ENCODE measurements at regions not wholly inside any gene's neighbourhood (a gene's known extent, or its start where the extent isn't known, plus 50 kb on each side); places are given as distances from the start of the nearest gene placed in this dataset.

DNA sequence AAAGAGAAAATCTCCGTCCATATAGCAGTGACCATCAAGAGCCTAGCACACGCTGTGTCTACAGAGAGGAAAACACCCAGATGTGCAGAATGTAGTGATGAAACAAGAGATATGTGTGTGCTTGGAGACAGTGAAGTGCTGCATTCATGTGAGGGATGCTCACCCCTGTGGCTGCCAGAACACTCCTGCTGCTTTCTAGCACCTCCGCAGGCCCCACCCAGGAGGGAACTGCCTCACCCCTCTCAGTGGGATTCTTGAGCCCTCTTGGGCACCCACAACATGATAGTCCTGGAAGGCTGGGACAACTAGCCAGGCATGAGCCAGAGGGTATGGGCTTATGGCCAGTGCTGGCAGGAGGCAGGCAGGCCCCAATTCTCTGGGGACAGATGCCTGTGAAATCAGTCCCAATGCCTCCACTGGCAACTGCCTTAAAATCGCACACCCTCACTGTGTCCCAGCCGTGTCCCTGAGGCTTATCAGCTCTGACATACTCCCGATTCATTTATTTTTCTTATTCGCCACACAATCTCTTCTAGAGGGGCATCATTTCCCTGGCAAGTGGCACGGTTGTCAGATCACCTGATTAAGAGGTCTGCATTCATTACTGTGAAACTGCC lies 73.2 kb upstream of the FSTL4 start:
- ChIA-PET CTCF (no interaction called here), POLR2A (no interaction called here)
- H3K27ac Mint-ChIP-seq, result no peak overlapping the region
- H3K9me3 Mint-ChIP-seq, result no peaks in the 10 kb centered on the region
- DNase-seq, result no peak
- H3K4me3 Mint-ChIP-seq, result no peak overlapping the region
- peaks cover 8% of the 10 kb centered on the region for H3K4me1 Mint-ChIP-seq
- peaks cover 13% of the 10 kb centered on the region for H3K27me3 Mint-ChIP-seq
- H3K36me3 Mint-ChIP-seq (ENCODE audit: low read depth), result no peaks in the 10 kb centered on the region

GRCh38 chr5:133683646-133684596 lies 71.6 kb upstream of the FSTL4 start:
- H3K4me1 Mint-ChIP-seq, result peaks cover 5% of the 10 kb centered on the region

DNA sequence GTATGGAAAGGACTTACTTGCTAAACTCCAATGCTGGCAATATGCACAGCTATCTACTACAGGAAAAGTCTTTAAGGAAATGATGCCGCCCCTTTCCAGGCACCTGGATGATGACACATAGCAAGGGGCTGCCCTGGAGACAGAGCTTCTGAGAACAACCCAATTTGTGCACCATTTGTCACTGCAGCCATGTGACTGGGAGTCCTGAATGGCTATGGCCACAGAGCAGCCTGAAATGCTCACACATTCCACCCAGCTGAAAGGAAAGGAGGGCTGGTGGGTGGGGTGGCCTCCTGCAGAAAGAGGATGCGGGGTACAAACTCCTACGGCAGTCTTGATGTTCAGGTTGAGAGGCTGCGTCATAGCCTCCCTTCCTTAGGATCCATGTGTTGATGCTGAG lies 70.1 kb upstream of the FSTL4 start:
- ChIA-PET CTCF (no interaction called here), POLR2A (no interaction called here)
- Mint-ChIP-seq H3K4me1 (peaks cover 4% of the 10 kb centered on the region), H3K4me3 (no peak overlapping the region), H3K9me3 (no peaks in the 10 kb centered on the region), H3K27me3 (peaks cover 12% of the 10 kb centered on the region), H3K36me3 (ENCODE audit: low read depth) (no peaks in the 10 kb centered on the region), H3K27ac (no peak overlapping the region)
- DNase-seq, result no peak

More at GRCh38 chr5:133683646-133684596, 71.6 kb upstream of the FSTL4 start:
- POLR2A ChIA-PET, result no interaction called here
- no peaks in the 10 kb centered on the region for H3K9me3 Mint-ChIP-seq
- CTCF ChIA-PET, result no interaction called here
- DNase-seq, result no peak
- no peak overlapping the region for H3K4me3 Mint-ChIP-seq
- H3K36me3 Mint-ChIP-seq (ENCODE audit: low read depth), result no peaks in the 10 kb centered on the region
- H3K27ac Mint-ChIP-seq, result no peak overlapping the region
- H3K27me3 Mint-ChIP-seq, result peaks cover 5% of the 10 kb centered on the region

GRCh38 chr5:133681896-133682295 lies 69.6 kb upstream of the FSTL4 start:
- no peak overlapping the region for H3K27ac Mint-ChIP-seq
- peaks cover 4% of the 10 kb centered on the region for H3K4me1 Mint-ChIP-seq
- no peaks in the 10 kb centered on the region for H3K9me3 Mint-ChIP-seq
- H3K27me3 Mint-ChIP-seq, result peaks cover 9% of the 10 kb centered on the region
- CTCF ChIA-PET, result no interaction called here
- no peak for DNase-seq
- H3K4me3 Mint-ChIP-seq, result no peak overlapping the region
- POLR2A ChIA-PET, result no interaction called here
- H3K36me3 Mint-ChIP-seq (ENCODE audit: low read depth), result no peaks in the 10 kb centered on the region

GRCh38 chr5:133680830-133681565 lies 68.7 kb upstream of the FSTL4 start:
- Mint-ChIP-seq H3K27ac (no peak overlapping the region), H3K9me3 (no peaks in the 10 kb centered on the region), H3K4me1 (peaks cover 4% of the 10 kb centered on the region), H3K27me3 (peaks cover 7% of the 10 kb centered on the region), H3K4me3 (no peak overlapping the region), H3K36me3 (ENCODE audit: low read depth) (no peaks in the 10 kb centered on the region)
- ChIA-PET CTCF (no interaction called here), POLR2A (no interaction called here)
- no peak for DNase-seq

DNA sequence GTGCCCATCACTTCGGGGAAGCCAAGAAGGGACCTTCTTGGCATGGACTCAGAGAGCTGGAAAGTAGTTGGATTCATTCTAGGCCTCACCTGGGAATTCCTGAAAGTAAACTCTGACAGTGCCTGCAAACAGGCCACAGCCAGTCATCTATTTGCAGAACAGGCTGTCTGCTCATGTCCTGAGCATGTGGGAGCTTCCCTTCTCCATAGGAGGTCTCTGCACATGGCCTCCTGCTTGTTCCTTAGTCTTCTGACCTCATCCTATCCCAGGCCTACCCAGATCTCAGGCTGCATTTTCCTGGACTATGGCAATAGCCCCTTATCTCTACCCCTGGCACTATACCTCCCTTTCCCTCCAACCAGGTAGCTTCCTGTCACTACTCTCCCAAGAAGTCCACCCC lies 67.2 kb upstream of the FSTL4 start:
- no peak overlapping the region for H3K4me3 Mint-ChIP-seq
- H3K9me3 Mint-ChIP-seq, result no peaks in the 10 kb centered on the region
- peaks cover 4% of the 10 kb centered on the region for H3K4me1 Mint-ChIP-seq
- ChIA-PET CTCF (no interaction called here), POLR2A (no interaction called here)
- no peak for DNase-seq
- H3K27ac Mint-ChIP-seq, result no peak overlapping the region
- H3K36me3 Mint-ChIP-seq (ENCODE audit: low read depth), result no peaks in the 10 kb centered on the region
- H3K27me3 Mint-ChIP-seq, result peaks cover 16% of the 10 kb centered on the region

GRCh38 chr5:133675376-133676154 lies 63.2 kb upstream of the FSTL4 start:
- no peak overlapping the region for H3K4me3 Mint-ChIP-seq
- H3K9me3 Mint-ChIP-seq, result no peaks in the 10 kb centered on the region
- H3K27me3 Mint-ChIP-seq, result peaks cover 36% of the 10 kb centered on the region
- H3K27ac Mint-ChIP-seq, result no peak overlapping the region
- ChIA-PET POLR2A (no interaction called here), CTCF (no interaction called here)
- no peaks in the 10 kb centered on the region for H3K36me3 Mint-ChIP-seq (ENCODE audit: low read depth)
- peak; percentile 6 for DNase-seq
- no peaks in the 10 kb centered on the region for H3K4me1 Mint-ChIP-seq

DNA sequence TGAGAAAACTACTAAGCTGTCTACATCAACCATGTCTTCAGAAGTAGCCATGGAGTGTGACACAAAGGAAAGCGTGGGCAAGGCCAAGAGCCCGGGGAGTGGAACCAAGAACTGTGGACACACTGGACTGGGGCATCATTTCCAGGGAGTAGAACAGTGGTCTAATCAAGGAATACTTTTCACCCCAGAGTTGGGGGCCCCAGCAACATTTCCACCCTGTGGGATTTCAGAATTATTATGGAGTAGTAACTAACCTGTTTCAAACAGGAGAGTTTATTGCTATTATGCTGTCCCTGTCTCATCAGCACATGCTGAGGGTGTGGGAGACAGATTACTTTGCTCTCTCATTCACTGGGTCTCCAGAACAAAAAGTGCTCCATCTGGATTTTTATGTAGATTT lies 58.0 kb upstream of the FSTL4 start:
- Mint-ChIP-seq H3K4me3 (no peak overlapping the region), H3K27me3 (peaks cover 36% of the 10 kb centered on the region), H3K36me3 (ENCODE audit: low read depth) (no peaks in the 10 kb centered on the region), H3K9me3 (no peaks in the 10 kb centered on the region), H3K27ac (no peak overlapping the region), H3K4me1 (no peaks in the 10 kb centered on the region)
- POLR2A ChIA-PET, result no interaction called here
- no peak for DNase-seq
- CTCF ChIA-PET, result no interaction called here

DNA sequence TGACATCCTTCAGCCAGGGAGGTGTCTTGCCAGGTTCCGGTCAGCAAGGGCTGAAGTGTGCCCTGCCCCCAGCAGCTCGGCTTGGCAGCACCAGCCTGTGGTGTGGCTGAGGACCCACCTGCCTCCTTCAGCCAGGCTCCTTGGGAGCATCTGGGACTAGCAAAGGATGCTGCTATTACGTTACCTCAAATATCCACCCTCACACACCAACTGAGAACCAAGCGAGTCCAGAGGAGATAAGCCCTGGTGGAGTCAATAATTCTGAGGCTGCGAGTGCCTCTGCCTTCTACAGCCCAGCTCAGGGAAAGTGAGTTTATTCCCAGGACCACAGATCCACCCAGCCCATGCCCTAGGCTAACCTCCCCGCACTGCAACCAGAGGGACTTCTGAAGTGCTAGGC lies 57.1 kb upstream of the FSTL4 start:
- Mint-ChIP-seq H3K9me3 (no peaks in the 10 kb centered on the region), H3K27me3 (peaks cover 31% of the 10 kb centered on the region), H3K36me3 (ENCODE audit: low read depth) (no peaks in the 10 kb centered on the region), H3K4me3 (no peak overlapping the region), H3K4me1 (no peaks in the 10 kb centered on the region), H3K27ac (no peak overlapping the region)
- POLR2A ChIA-PET, result no interaction called here
- DNase-seq, result no peak
- CTCF ChIA-PET, result no interaction called here

DNA sequence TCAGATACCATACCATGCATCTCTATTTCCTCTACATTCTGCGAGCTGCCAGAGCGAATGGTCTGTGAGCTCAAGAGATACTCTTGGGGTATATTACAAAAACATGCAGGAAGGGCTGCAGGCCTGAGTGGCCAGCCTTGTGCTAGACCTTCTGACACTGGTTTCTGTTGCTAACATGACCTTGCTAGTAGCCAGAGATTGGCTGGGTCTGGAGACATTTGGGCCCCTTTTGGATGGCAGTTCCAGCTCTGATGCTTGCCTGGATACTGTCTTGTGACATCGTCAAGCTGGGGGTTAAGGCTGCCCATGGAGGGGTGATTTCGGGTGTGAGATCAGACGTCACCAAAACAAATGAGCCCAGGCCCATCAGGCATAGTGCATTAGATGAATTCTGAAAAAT lies 56.1 kb upstream of the FSTL4 start:
- H3K27me3 Mint-ChIP-seq, result peaks cover 28% of the 10 kb centered on the region
- CTCF ChIA-PET, result no interaction called here
- no peak overlapping the region for H3K27ac Mint-ChIP-seq
- POLR2A ChIA-PET, result no interaction called here
- H3K9me3 Mint-ChIP-seq, result no peaks in the 10 kb centered on the region
- H3K36me3 Mint-ChIP-seq (ENCODE audit: low read depth), result no peaks in the 10 kb centered on the region
- DNase-seq, result no peak
- no peaks in the 10 kb centered on the region for H3K4me1 Mint-ChIP-seq
- no peak overlapping the region for H3K4me3 Mint-ChIP-seq

DNA sequence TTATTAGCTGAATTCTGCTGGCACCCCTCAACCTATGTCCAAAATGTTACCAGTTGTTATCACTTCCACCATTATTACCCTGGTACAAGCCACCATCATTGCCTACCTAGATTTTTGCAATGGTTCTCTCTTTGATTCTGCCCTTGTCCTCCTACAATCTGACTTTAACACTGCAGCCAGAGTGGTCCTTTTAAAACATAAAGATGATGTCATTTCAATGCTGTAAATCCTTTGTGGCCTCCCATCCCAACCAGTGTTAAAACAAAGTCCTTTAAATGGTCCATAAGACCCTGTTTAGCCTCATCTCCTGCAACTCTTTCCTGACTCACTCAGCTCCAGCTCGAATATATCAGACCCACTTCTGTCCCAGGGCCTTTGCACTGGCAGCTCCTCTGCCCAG lies 54.9 kb upstream of the FSTL4 start:
- H3K4me3 Mint-ChIP-seq, result no peak overlapping the region
- ChIA-PET CTCF (no interaction called here), POLR2A (no interaction called here)
- no peaks in the 10 kb centered on the region for H3K4me1 Mint-ChIP-seq
- no peaks in the 10 kb centered on the region for H3K36me3 Mint-ChIP-seq (ENCODE audit: low read depth)
- peaks cover 20% of the 10 kb centered on the region for H3K27me3 Mint-ChIP-seq
- DNase-seq, result no peak
- H3K9me3 Mint-ChIP-seq, result no peaks in the 10 kb centered on the region
- H3K27ac Mint-ChIP-seq, result no peak overlapping the region

GRCh38 chr5:133665571-133665970 lies 53.2 kb upstream of the FSTL4 start:
- ChIA-PET POLR2A (no interaction called here), CTCF (no interaction called here)
- peaks cover 12% of the 10 kb centered on the region for H3K27me3 Mint-ChIP-seq
- H3K27ac Mint-ChIP-seq, result no peak overlapping the region
- H3K36me3 Mint-ChIP-seq (ENCODE audit: low read depth), result no peaks in the 10 kb centered on the region
- H3K4me3 Mint-ChIP-seq, result no peak overlapping the region
- no peaks in the 10 kb centered on the region for H3K4me1 Mint-ChIP-seq
- H3K9me3 Mint-ChIP-seq, result no peaks in the 10 kb centered on the region
- DNase-seq, result no peak

- H3K27ac Mint-ChIP-seq, result no peak overlapping the region
- no peaks in the 10 kb centered on the region for H3K9me3 Mint-ChIP-seq
- H3K27me3 Mint-ChIP-seq, result peaks cover 13% of the 10 kb centered on the region
- POLR2A ChIA-PET, result no interaction called here
- no peaks in the 10 kb centered on the region for H3K4me1 Mint-ChIP-seq
- DNase-seq, result no peak
- CTCF ChIA-PET, result no interaction called here
- no peak overlapping the region for H3K4me3 Mint-ChIP-seq
- no peaks in the 10 kb centered on the region for H3K36me3 Mint-ChIP-seq (ENCODE audit: low read depth)
These were observed 52.1 kb upstream of the FSTL4 start for GRCh38 chr5:133664422-133664821.
